ENCODE measurements at regions not wholly inside any gene's neighbourhood (a gene's known extent, or its start where the extent isn't known, plus 50 kb on each side); places are given as distances from the start of the nearest gene placed in this dataset.

- TF ChIP-seq, protein P1, sequence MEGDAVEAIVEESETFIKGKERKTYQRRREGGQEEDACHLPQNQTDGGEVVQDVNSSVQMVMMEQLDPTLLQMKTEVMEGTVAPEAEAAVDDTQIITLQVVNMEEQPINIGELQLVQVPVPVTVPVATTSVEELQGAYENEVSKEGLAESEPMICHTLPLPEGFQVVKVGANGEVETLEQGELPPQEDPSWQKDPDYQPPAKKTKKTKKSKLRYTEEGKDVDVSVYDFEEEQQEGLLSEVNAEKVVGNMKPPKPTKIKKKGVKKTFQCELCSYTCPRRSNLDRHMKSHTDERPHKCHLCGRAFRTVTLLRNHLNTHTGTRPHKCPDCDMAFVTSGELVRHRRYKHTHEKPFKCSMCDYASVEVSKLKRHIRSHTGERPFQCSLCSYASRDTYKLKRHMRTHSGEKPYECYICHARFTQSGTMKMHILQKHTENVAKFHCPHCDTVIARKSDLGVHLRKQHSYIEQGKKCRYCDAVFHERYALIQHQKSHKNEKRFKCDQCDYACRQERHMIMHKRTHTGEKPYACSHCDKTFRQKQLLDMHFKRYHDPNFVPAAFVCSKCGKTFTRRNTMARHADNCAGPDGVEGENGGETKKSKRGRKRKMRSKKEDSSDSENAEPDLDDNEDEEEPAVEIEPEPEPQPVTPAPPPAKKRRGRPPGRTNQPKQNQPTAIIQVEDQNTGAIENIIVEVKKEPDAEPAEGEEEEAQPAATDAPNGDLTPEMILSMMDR (conservative IDR thresholded peaks at IDR 0.05) = no peak
- TF ChIP-seq EZH2 (IDR thresholded peaks at IDR 0.05; ENCODE audit: low read depth) = no peak
These were observed 422.6 kb upstream of the NUPR2 start for GRCh38 chr7:56538541-56539429.

Measured in PC-9 (cell line).